ENCODE measurements at regions not wholly inside any gene's neighbourhood (a gene's known extent, or its start where the extent isn't known, plus 50 kb on each side); places are given as distances from the start of the nearest gene placed in this dataset.

GRCh38 chr5:54721116-54721515 is 203.6 kb downstream of the SNX18 start:
- Histone ChIP-seq H3K27me3 (ENCODE audit: control insufficient read depth, insufficient read depth, low read length, poor library complexity, severe bottlenecking) (no peaks in the 10 kb centered on the region), H3K4me1 (ENCODE audit: control insufficient read depth, insufficient read depth, low read length) (peaks cover 12% of the 10 kb centered on the region), H3K4me3 (ENCODE audit: insufficient read depth, low read depth, low read length) (no peak overlapping the region), H3K27ac (ENCODE audit: insufficient read depth, low read depth, low read length, poor library complexity, severe bottlenecking) (no peak overlapping the region), H3K36me3 (ENCODE audit: control insufficient read depth, insufficient read depth, low read length) (no peaks in the 10 kb centered on the region), H3K9me3 (ENCODE audit: control insufficient read depth, low read length) (no peaks in the 10 kb centered on the region)
- 93 to 100% methylated on average over 1 of the region's 1 CpG for WGBS, 2 experiments

- WGBS, 2 experiments: 61 to 62% methylated on average over 3 of the region's 3 CpGs
- Histone ChIP-seq H3K27me3 (ENCODE audit: control insufficient read depth, insufficient read depth, low read length, poor library complexity, severe bottlenecking) (no peaks in the 10 kb centered on the region), H3K27ac (ENCODE audit: insufficient read depth, low read depth, low read length, poor library complexity, severe bottlenecking) (no peak overlapping the region)
Observed at GRCh38 chr5:54720341-54720740, 202.8 kb downstream of the SNX18 start.

GRCh38 chr5:54719384-54720283 is 202.1 kb downstream of the SNX18 start:
- H3K36me3 ChIP-seq (ENCODE audit: control insufficient read depth, insufficient read depth, low read length): no peaks in the 10 kb centered on the region
- peak overlapping the region; percentile 54 for H3K27ac ChIP-seq (ENCODE audit: insufficient read depth, low read depth, low read length, poor library complexity, severe bottlenecking)
- H3K9me3 ChIP-seq (ENCODE audit: control insufficient read depth, low read length): no peaks in the 10 kb centered on the region
- 40% methylated on average over 7 of the region's 7 CpGs for WGBS, 2 experiments
- H3K4me1 ChIP-seq (ENCODE audit: control insufficient read depth, insufficient read depth, low read length): peaks cover 12% of the 10 kb centered on the region
- H3K4me3 ChIP-seq (ENCODE audit: insufficient read depth, low read depth, low read length): no peak overlapping the region
- no peaks in the 10 kb centered on the region for H3K27me3 ChIP-seq (ENCODE audit: control insufficient read depth, insufficient read depth, low read length, poor library complexity, severe bottlenecking)

More at GRCh38 chr5:54720341-54720740, 202.8 kb downstream of the SNX18 start:
- Histone ChIP-seq H3K4me3 (ENCODE audit: insufficient read depth, low read depth, low read length) (no peak overlapping the region), H3K9me3 (ENCODE audit: control insufficient read depth, low read length) (no peaks in the 10 kb centered on the region), H3K4me1 (ENCODE audit: control insufficient read depth, insufficient read depth, low read length) (peaks cover 12% of the 10 kb centered on the region), H3K36me3 (ENCODE audit: control insufficient read depth, insufficient read depth, low read length) (no peaks in the 10 kb centered on the region)

GRCh38 chr5:54718656-54719055 is 201.1 kb downstream of the SNX18 start:
- Histone ChIP-seq H3K27me3 (ENCODE audit: control insufficient read depth, insufficient read depth, low read length, poor library complexity, severe bottlenecking) (no peaks in the 10 kb centered on the region), H3K9me3 (ENCODE audit: control insufficient read depth, low read length) (no peaks in the 10 kb centered on the region), H3K4me1 (ENCODE audit: control insufficient read depth, insufficient read depth, low read length) (peaks cover 12% of the 10 kb centered on the region), H3K4me3 (ENCODE audit: insufficient read depth, low read depth, low read length) (no peak overlapping the region), H3K36me3 (ENCODE audit: control insufficient read depth, insufficient read depth, low read length) (no peaks in the 10 kb centered on the region), H3K27ac (ENCODE audit: insufficient read depth, low read depth, low read length, poor library complexity, severe bottlenecking) (no peak overlapping the region)
- WGBS, 2 experiments: 69 to 84% methylated on average over 3 of the region's 3 CpGs

- H3K27ac ChIP-seq (ENCODE audit: insufficient read depth, low read depth, low read length, poor library complexity, severe bottlenecking): no peak overlapping the region
- WGBS, 2 experiments: 95 to 99% methylated on average over 3 to 4 of the region's 5 CpGs
- H3K27me3 ChIP-seq (ENCODE audit: control insufficient read depth, insufficient read depth, low read length, poor library complexity, severe bottlenecking): no peaks in the 10 kb centered on the region
- H3K9me3 ChIP-seq (ENCODE audit: control insufficient read depth, low read length): no peaks in the 10 kb centered on the region
- H3K4me1 ChIP-seq (ENCODE audit: control insufficient read depth, insufficient read depth, low read length): peaks cover 12% of the 10 kb centered on the region
- no peak overlapping the region for H3K4me3 ChIP-seq (ENCODE audit: insufficient read depth, low read depth, low read length)
- no peaks in the 10 kb centered on the region for H3K36me3 ChIP-seq (ENCODE audit: control insufficient read depth, insufficient read depth, low read length)
Observed at GRCh38 chr5:54717870-54718269, 200.3 kb downstream of the SNX18 start.

GRCh38 chr5:54717459-54717858 is 199.9 kb downstream of the SNX18 start:
- Histone ChIP-seq H3K27ac (ENCODE audit: insufficient read depth, low read depth, low read length, poor library complexity, severe bottlenecking) (no peak overlapping the region), H3K9me3 (ENCODE audit: control insufficient read depth, low read length) (no peaks in the 10 kb centered on the region), H3K4me1 (ENCODE audit: control insufficient read depth, insufficient read depth, low read length) (peaks cover 12% of the 10 kb centered on the region), H3K27me3 (ENCODE audit: control insufficient read depth, insufficient read depth, low read length, poor library complexity, severe bottlenecking) (no peaks in the 10 kb centered on the region), H3K36me3 (ENCODE audit: control insufficient read depth, insufficient read depth, low read length) (no peaks in the 10 kb centered on the region), H3K4me3 (ENCODE audit: insufficient read depth, low read depth, low read length) (no peak overlapping the region)
- 80 to 100% methylated on average over 1 of the region's 2 CpGs for WGBS, 2 experiments

- peaks cover 5% of the 10 kb centered on the region for H3K4me1 ChIP-seq (ENCODE audit: control insufficient read depth, insufficient read depth, low read length)
- H3K4me3 ChIP-seq (ENCODE audit: insufficient read depth, low read depth, low read length): no peak overlapping the region
- no peak overlapping the region for H3K27ac ChIP-seq (ENCODE audit: insufficient read depth, low read depth, low read length, poor library complexity, severe bottlenecking)
Observed at GRCh38 chr5:54713923-54714581, 196.5 kb downstream of the SNX18 start.

GRCh38 chr5:54709096-54709495 is 191.5 kb downstream of the SNX18 start:
- no peak overlapping the region for H3K4me3 ChIP-seq (ENCODE audit: insufficient read depth, low read depth, low read length)
- 94 to 100% methylated on average over 2 of the region's 2 CpGs for WGBS, 2 experiments
- no peaks in the 10 kb centered on the region for H3K27me3 ChIP-seq (ENCODE audit: control insufficient read depth, insufficient read depth, low read length, poor library complexity, severe bottlenecking)
- no peaks in the 10 kb centered on the region for H3K9me3 ChIP-seq (ENCODE audit: control insufficient read depth, low read length)
- no peaks in the 10 kb centered on the region for H3K4me1 ChIP-seq (ENCODE audit: control insufficient read depth, insufficient read depth, low read length)
- H3K27ac ChIP-seq (ENCODE audit: insufficient read depth, low read depth, low read length, poor library complexity, severe bottlenecking): no peak overlapping the region
- H3K36me3 ChIP-seq (ENCODE audit: control insufficient read depth, insufficient read depth, low read length): no peaks in the 10 kb centered on the region

More at GRCh38 chr5:54713923-54714581, 196.5 kb downstream of the SNX18 start:
- WGBS, 2 experiments: 93% methylated on average over 4 of the region's 4 CpGs
- no peaks in the 10 kb centered on the region for H3K9me3 ChIP-seq (ENCODE audit: control insufficient read depth, low read length)
- no peaks in the 10 kb centered on the region for H3K27me3 ChIP-seq (ENCODE audit: control insufficient read depth, insufficient read depth, low read length, poor library complexity, severe bottlenecking)
- no peaks in the 10 kb centered on the region for H3K36me3 ChIP-seq (ENCODE audit: control insufficient read depth, insufficient read depth, low read length)

GRCh38 chr5:54707841-54708240 is 190.3 kb downstream of the SNX18 start:
- 86 to 87% methylated on average over 2 of the region's 2 CpGs for WGBS, 2 experiments
- H3K4me3 ChIP-seq (ENCODE audit: insufficient read depth, low read depth, low read length): no peak overlapping the region

GRCh38 chr5:54705994-54706653 is 188.6 kb downstream of the SNX18 start:
- Histone ChIP-seq H3K36me3 (ENCODE audit: control insufficient read depth, insufficient read depth, low read length) (no peaks in the 10 kb centered on the region), H3K4me1 (ENCODE audit: control insufficient read depth, insufficient read depth, low read length) (peaks cover 10% of the 10 kb centered on the region), H3K27ac (ENCODE audit: insufficient read depth, low read depth, low read length, poor library complexity, severe bottlenecking) (no peak overlapping the region), H3K9me3 (ENCODE audit: control insufficient read depth, low read length) (no peaks in the 10 kb centered on the region), H3K27me3 (ENCODE audit: control insufficient read depth, insufficient read depth, low read length, poor library complexity, severe bottlenecking) (no peaks in the 10 kb centered on the region), H3K4me3 (ENCODE audit: insufficient read depth, low read depth, low read length) (no peak overlapping the region)
- WGBS, 2 experiments: 82 to 100% methylated on average over 1 of the region's 1 CpG

More at GRCh38 chr5:54707841-54708240, 190.3 kb downstream of the SNX18 start:
- Histone ChIP-seq H3K9me3 (ENCODE audit: control insufficient read depth, low read length) (no peaks in the 10 kb centered on the region), H3K27ac (ENCODE audit: insufficient read depth, low read depth, low read length, poor library complexity, severe bottlenecking) (no peak overlapping the region), H3K36me3 (ENCODE audit: control insufficient read depth, insufficient read depth, low read length) (no peaks in the 10 kb centered on the region), H3K4me1 (ENCODE audit: control insufficient read depth, insufficient read depth, low read length) (peaks cover 10% of the 10 kb centered on the region), H3K27me3 (ENCODE audit: control insufficient read depth, insufficient read depth, low read length, poor library complexity, severe bottlenecking) (no peaks in the 10 kb centered on the region)
